Skeletal muscle satellite cell (primary cell): ENCODE measurements at regions not wholly inside any gene's neighbourhood (a gene's known extent, or its start where the extent isn't known, plus 50 kb on each side); places are given as distances from the start of the nearest gene placed in this dataset.

Experiments used
- H3K27me3 ChIP-seq: 2 replicates; pipeline ENCODE4 v1.7.0; 2013; ENCODE audit warnings: low read length; ENCODE audit not compliant: control insufficient read depth, insufficient read depth
- H3K36me3 ChIP-seq: 2 replicates; pipeline ENCODE4 v1.7.0; 2013; ENCODE audit warnings: mild to moderate bottlenecking, control low read depth, low read length; ENCODE audit not compliant: insufficient read depth
- H3K4me1 ChIP-seq: 2 replicates; pipeline ENCODE4 v1.7.0; 2013; ENCODE audit warnings: low read length; ENCODE audit not compliant: control insufficient read depth, insufficient read depth
- H3K4me2 ChIP-seq: 2 replicates; pipeline ENCODE4 v1.7.0; 2013; ENCODE audit warnings: mild to moderate bottlenecking, low read length
- H3K4me3 ChIP-seq: 2 replicates; pipeline ENCODE4 v1.7.0; 2013; ENCODE audit warnings: low read length
- H3K9ac ChIP-seq: 2 replicates; pipeline ENCODE4 v1.7.0; 2013; ENCODE audit warnings: mild to moderate bottlenecking, low read depth, low read length, moderate library complexity
- H3K9me3 ChIP-seq: replicated peaks from 2 replicates; pipeline ENCODE4 v1.7.0; 2013; ENCODE audit warnings: mild to moderate bottlenecking, control low read depth, low read length

DNA sequence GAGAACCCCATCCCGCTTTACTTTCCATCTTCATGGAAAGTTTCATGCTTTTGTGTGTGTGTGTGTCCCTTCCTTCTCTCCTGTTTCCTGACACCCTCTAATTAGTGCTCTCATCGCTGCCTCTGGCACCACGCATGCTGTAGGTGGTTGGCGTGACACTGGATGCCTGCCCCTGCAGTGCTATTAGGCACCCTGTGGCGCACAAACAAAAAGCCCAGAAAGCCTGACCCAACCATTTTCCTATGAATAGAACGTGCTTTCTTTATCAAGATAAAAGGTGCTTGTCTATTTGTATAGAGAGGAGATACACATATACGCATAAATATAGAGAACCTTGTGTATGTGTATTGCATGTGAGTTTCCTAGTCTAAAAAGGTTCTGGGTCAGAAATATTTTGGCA lies 120.8 kb upstream of the CDCA7L start:
- Histone ChIP-seq H3K36me3 (no peaks in the 10 kb centered on the region), H3K4me2 (no peak overlapping the region), H3K4me3 (no peak overlapping the region), H3K9ac (no peak overlapping the region), H3K9me3 (no peaks in the 10 kb centered on the region), H3K4me1 (no peaks in the 10 kb centered on the region), H3K27me3 (peaks cover 16% of the 10 kb centered on the region)

DNA sequence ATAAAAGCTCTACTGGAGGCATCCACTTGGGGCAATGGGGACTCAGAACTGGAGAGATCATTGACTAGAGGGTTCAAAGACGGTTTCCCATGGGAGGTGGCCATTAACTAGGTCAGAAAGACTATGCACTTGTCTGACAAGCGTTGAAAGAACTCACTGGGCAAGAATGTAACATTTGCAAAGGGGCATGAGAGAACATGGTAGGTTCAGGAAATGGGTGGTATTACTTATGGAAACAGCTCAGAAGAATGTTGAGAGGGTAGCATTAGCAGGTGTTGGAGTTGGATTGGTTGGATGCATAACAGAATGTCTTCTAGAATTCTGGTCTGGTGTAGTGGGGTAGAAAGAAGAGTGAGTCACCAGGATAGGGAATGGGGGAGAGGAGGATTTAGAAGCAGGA lies 119.1 kb upstream of the CDCA7L start:
- peaks cover 21% of the 10 kb centered on the region for H3K27me3 ChIP-seq
- H3K4me3 ChIP-seq: no peak overlapping the region
- H3K9ac ChIP-seq: no peak overlapping the region
- H3K4me1 ChIP-seq: no peaks in the 10 kb centered on the region
- H3K36me3 ChIP-seq: no peaks in the 10 kb centered on the region
- no peaks in the 10 kb centered on the region for H3K9me3 ChIP-seq
- H3K4me2 ChIP-seq: no peak overlapping the region

DNA sequence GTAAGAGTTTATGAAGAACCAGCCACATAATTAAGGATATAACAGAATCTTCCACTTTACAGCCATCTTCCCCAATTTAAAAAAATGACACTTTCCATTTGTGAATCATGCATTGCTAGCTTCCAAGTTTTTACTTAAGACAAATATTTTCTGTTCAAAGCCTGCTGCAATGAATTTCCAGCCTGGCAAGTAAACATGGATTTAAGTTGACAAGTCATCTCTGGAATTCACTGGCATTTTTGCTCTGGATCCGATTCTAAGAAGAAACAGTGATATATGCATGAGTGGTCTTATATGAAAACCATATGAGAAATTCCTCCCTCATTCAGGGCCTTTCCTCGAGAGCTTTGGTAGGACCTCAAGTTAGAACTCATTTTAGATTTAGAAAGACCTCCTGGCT lies 116.1 kb upstream of the CDCA7L start:
- H3K9me3 ChIP-seq: no peaks in the 10 kb centered on the region
- H3K27me3 ChIP-seq: peaks cover 21% of the 10 kb centered on the region
- no peaks in the 10 kb centered on the region for H3K36me3 ChIP-seq
- H3K9ac ChIP-seq: no peak overlapping the region
- no peaks in the 10 kb centered on the region for H3K4me1 ChIP-seq
- H3K4me2 ChIP-seq: no peak overlapping the region
- no peak overlapping the region for H3K4me3 ChIP-seq

DNA sequence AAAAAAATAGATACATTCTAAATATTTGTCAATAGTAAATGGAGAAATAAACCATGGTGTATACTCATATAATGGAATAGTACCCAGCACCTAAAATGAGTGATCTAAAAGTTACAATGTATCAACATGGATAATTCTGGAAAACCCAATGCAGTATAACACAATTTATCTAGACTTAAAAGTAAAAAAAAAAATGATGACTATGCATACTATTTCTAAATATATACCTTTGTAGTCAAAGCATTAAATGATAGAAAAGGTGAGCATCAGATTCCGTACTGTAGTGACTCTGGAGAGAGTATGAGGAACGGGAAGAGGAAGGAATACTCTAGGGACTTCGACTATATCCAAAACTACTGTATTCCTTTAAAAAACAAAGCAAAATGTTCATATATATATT lies 115.2 kb upstream of the CDCA7L start:
- Histone ChIP-seq H3K4me3 (no peak overlapping the region), H3K27me3 (peaks cover 21% of the 10 kb centered on the region), H3K4me1 (no peaks in the 10 kb centered on the region), H3K4me2 (no peak overlapping the region), H3K9me3 (no peaks in the 10 kb centered on the region), H3K36me3 (no peaks in the 10 kb centered on the region), H3K9ac (no peak overlapping the region)

DNA sequence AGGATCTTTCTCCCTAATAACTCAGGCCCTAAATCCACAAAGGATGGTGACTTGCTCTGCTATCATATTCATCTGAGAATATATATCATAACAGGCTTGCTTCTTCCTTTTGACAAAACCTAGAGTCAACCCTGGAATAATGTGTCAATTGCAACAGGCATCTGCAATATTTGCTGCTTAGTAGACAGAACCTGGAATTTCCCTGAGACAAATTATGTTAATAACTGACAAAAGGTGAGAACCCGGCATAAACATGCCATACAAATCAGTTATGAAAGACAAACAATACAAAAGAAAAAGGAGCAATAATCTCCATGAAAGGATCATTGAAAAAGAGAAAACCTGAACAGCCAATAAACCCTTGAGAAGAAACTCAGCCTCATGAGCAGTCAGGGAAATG lies 114.5 kb upstream of the CDCA7L start:
- Histone ChIP-seq H3K4me1 (no peaks in the 10 kb centered on the region), H3K36me3 (no peaks in the 10 kb centered on the region), H3K27me3 (peaks cover 18% of the 10 kb centered on the region), H3K9me3 (no peaks in the 10 kb centered on the region), H3K4me2 (no peak overlapping the region), H3K9ac (no peak overlapping the region), H3K4me3 (no peak overlapping the region)

DNA sequence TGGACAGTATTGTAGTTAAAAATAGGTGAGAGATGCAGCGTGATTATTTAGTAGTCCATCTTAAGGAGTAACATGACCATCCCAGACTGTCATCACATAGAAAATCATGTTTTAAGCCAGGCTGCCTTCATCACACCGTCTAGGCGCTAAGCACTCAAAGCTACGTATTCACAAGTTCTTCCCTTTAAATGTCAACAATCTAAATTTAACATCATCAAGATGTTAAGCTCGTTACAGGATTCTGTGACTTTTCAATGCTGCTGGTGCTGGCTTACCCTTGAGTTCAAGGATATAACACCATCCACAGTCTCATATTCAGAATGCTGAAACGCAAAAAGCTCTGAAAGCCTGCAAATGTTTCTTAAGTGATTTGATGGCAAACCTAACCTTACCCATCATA lies 109.5 kb upstream of the CDCA7L start:
- H3K27me3 ChIP-seq: peaks cover 35% of the 10 kb centered on the region
- no peaks in the 10 kb centered on the region for H3K9me3 ChIP-seq
- H3K36me3 ChIP-seq: no peaks in the 10 kb centered on the region
- H3K9ac ChIP-seq: no peak overlapping the region
- H3K4me2 ChIP-seq: no peak overlapping the region
- no peak overlapping the region for H3K4me3 ChIP-seq
- no peaks in the 10 kb centered on the region for H3K4me1 ChIP-seq

DNA sequence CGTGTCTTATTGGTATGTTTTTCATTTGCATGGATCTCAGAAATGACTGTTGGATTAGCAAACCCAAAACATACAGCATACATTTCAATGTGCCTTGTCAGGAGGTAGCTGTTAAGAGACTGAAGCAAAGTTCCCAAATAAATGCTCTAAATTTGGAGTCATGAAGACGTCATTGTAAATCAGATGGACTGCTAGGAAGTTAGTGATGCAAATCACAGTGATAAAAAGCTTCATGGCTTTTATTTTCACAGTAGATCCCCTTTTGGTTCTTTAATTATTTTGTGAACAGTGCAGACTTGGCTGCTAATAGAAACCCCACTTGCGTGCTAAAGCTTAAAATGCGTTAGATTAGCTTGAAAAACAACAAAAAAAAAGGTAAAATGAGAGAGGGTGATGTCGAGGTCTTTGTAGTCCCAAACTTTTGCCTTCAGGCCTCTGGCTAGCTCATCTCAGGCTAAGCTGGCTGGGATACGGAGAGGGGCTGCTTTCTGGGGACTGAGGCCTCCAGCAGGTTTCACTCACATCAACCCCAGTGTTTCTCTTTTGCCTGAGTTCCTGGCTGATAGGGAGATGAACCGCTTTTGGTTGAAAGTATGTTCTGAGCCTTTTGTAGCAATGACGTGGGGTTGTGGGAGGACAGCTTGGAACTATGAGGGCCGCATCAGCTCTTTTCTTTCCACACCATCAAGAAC lies 107.1 kb upstream of the CDCA7L start:
- Histone ChIP-seq H3K4me3 (no peak overlapping the region), H3K4me2 (no peak overlapping the region), H3K27me3 (peaks cover 48% of the 10 kb centered on the region), H3K36me3 (no peaks in the 10 kb centered on the region), H3K4me1 (no peaks in the 10 kb centered on the region), H3K9ac (no peak overlapping the region), H3K9me3 (no peaks in the 10 kb centered on the region)

DNA sequence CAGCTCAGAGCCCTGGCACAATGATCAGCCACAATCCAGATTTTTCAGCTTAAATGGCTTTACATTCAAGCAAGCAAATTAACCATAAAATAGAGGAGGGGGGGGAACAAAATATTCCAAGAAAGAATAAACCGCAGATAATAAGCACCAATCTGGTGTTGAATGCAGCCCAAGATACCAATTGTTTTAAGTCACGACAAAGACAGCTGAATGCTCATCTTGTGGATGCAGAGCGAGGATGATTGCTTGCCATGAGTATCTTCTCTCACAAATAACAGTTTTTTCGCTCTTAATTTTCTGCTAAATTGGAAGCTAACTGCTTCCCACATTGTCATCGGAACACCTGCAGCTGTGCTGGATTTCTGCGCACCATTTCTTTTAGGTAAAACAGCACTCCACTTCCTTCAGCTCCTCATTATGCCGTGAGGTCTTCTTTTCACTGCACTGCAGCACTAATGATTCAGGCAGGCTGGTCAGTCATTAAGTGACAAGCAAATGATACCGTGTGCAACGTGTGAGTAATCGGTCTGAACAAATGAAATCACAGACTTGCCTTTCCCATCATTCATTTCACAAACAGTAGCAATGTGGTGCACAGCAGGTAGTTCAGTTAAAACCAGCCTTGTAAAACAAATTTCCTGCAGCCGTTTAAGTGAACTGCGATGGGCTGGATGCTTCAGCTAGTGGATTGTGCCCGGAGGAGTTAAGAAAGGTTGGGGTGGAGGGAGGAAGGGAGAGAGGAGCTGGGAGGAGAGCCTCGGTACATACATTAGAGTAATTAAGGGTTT lies 106.4 kb upstream of the CDCA7L start:
- H3K4me1 ChIP-seq: no peaks in the 10 kb centered on the region
- H3K9ac ChIP-seq: no peak overlapping the region
- no peak overlapping the region for H3K4me3 ChIP-seq
- no peak overlapping the region for H3K4me2 ChIP-seq
- H3K9me3 ChIP-seq: no peaks in the 10 kb centered on the region
- peaks cover 48% of the 10 kb centered on the region for H3K27me3 ChIP-seq
- H3K36me3 ChIP-seq: no peaks in the 10 kb centered on the region

DNA sequence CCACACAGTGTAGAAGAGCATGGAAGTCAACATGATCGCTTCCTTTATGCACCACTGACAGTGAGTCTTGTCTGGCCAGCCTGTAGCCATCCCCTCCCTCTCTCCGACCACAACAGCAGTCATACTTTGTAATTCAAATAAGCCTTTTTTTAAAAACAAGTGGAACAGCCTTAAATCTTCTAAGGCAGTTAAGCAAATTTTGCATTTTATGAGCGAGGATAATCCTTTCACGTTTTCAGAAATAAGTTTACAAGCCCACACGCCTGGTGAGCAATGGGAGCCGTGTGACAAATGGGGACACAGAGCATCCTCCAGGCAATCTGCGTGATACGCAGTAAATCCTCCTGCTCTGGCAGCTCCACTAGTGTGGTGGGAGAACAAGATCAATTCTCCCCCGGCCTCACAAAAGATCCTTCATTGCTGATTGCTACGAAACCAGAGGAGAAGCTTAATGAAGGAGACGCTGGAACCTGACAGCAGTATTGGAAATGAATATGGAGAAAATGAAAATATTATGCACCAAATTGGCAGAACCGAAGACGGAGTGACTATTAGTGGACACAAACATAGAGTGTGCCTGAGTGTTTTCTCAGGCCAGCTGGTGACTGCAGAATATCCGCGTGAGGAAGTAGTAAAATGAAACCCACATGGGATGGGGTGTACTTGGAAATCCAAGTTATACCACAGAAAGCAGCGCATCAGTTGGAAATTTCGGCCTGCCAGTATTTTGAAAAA lies 104.2 kb upstream of the CDCA7L start:
- peaks cover 48% of the 10 kb centered on the region for H3K27me3 ChIP-seq
- peak overlapping the region; percentile 15 for H3K4me2 ChIP-seq
- H3K4me3 ChIP-seq: no peak overlapping the region
- H3K4me1 ChIP-seq: no peaks in the 10 kb centered on the region
- H3K9ac ChIP-seq: no peak overlapping the region
- no peaks in the 10 kb centered on the region for H3K9me3 ChIP-seq
- H3K36me3 ChIP-seq: no peaks in the 10 kb centered on the region

DNA sequence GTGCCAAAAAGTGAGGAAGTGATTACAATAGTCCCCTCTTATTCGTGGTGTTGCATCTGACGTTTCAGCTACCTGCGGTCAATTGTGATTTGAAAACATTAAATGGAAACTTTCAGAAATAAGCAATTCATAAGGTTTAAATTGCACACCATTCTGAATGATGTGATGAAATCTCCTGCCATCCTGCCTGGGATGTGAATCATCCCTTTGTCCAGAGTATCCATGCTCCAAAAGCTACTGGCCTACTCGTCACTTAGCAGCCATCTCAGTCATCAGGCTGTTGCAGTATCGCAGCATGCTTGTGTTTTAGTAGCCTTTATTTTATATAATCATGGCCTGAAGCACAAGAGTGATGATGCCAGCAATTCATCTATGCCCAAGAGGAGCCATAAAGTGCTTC lies 97.7 kb upstream of the CDCA7L start:
- no peaks in the 10 kb centered on the region for H3K9me3 ChIP-seq
- H3K36me3 ChIP-seq: no peaks in the 10 kb centered on the region
- H3K4me1 ChIP-seq: no peaks in the 10 kb centered on the region

DNA sequence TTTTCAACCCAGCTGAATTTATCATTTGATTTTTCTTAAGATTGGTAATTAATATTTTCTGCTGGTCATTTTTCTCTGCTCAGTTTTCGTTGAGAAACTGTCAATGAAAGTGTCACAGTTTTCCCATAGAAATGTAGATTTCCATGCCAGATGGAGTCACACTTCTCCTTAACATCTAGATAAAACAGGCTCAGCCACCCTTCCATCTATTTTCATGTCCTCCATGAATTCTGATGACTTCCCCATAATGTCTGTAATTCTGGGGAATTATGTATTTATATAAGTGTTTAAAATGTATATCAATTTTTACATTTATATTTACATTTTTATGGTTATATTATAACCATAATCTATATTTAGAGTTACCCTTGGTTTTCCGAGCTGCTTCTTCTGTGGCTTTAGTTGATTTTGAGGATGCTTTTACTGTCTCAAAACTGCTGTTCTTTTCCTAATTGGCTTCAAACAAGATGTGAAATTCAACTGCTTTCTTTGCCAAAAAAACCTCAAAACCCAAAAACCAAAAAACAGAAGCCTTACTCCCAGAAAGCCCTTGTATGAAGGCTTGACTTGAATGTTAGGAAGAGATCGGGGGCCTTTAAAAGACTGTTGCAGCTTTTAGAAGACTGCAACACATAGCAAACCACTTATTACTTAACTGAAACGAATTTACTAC lies 95.4 kb upstream of the CDCA7L start:
- no peak overlapping the region for H3K4me3 ChIP-seq
- H3K27me3 ChIP-seq: no peaks in the 10 kb centered on the region
- no peak overlapping the region for H3K9ac ChIP-seq
- no peaks in the 10 kb centered on the region for H3K36me3 ChIP-seq
- no peaks in the 10 kb centered on the region for H3K9me3 ChIP-seq
- no peaks in the 10 kb centered on the region for H3K4me1 ChIP-seq
- H3K4me2 ChIP-seq: no peak overlapping the region

More for the DNA sequence above, 97.7 kb upstream of the CDCA7L start:
- peaks cover 5% of the 10 kb centered on the region for H3K27me3 ChIP-seq
- H3K4me3 ChIP-seq: no peak overlapping the region
- no peak overlapping the region for H3K4me2 ChIP-seq
- H3K9ac ChIP-seq: no peak overlapping the region
